SK-N-SH (cell line): ENCODE measurements at regions not wholly inside any gene's neighbourhood (a gene's known extent, or its start where the extent isn't known, plus 50 kb on each side); places are given as distances from the start of the nearest gene placed in this dataset.

ENCODE experiments used
- CTCF ChIA-PET: fragments of 300-600, 350-600 bp; formaldehyde crosslinking; extraction: SDS; loops from one replicate; lab custom pipeline; 2021; lab: Yijun Ruan, JAX
- POLR2A ChIA-PET: fragments of 350-600 bp; sonication (Branson Sonifier 250); formaldehyde crosslinking; extraction: SDS; loops from one replicate; lab custom pipeline; 2020; ENCODE audit warnings: antibody characterized with exemption, inconsistent platforms; lab: Yijun Ruan, JAX
- DNase-seq: peaks from one replicate; pipeline ENCODE4 v3.0.0; 2012
- H2AFZ ChIP-seq: fragments of 200-600 bp; sonication (generic); 2 replicates; pipeline ENCODE4 v1.8.1; 2016; ENCODE audit warnings: antibody characterized with exemption, mild to moderate bottlenecking, low read depth
- H3F3A ChIP-seq: fragments of 200-600 bp; sonication (generic); replicated peaks from 2 replicates; pipeline ENCODE3; 2016; ENCODE audit warnings: antibody characterized with exemption, mild to moderate bottlenecking; ENCODE audit not compliant: insufficient read depth
- H3K27ac ChIP-seq, 2 experiments: fragments of 200-500 bp in 1 of 2; fragments of 200-600 bp in 1 of 2; sonication (Bioruptor generic) in 1 of 2; sonication (generic), shearing (Covaris generic) in 1 of 2; 2 replicates each; pipeline versions ENCODE4 v1.5.1 to v1.6.1; 2014 to 2016; ENCODE audit warnings: low read depth in 2 of 2, inconsistent platforms in 1 of 2, low read length in 1 of 2, mild to moderate bottlenecking in 1 of 2, mixed read lengths in 1 of 2
- H3K27me3 ChIP-seq: fragments of 200-600 bp; sonication (generic), shearing (Covaris generic); 2 replicates; pipeline ENCODE4 v1.6.1; 2016; ENCODE audit warnings: mixed run types; ENCODE audit not compliant: insufficient read depth
- H3K36me3 ChIP-seq, 2 experiments: fragments of 200-500 bp in 1 of 2; fragments of 200-600 bp in 1 of 2; sonication (Bioruptor generic) in 1 of 2; sonication (generic) in 1 of 2; replicated peaks in 1 of 2; 2 replicates each; pipeline versions ENCODE3 to v1.5.1; 2014 to 2016; ENCODE audit warnings: low read length in 1 of 2, mild to moderate bottlenecking in 1 of 2; ENCODE audit not compliant: insufficient read depth in 2 of 2, control insufficient read depth in 1 of 2
- H3K4me1 ChIP-seq, 2 experiments: fragments of 200-500 bp in 1 of 2; fragments of 200-600 bp in 1 of 2; sonication (Bioruptor generic) in 1 of 2; sonication (generic), shearing (Covaris generic) in 1 of 2; 2 replicates each; pipeline versions ENCODE4 v1.5.1 to v1.6.1; 2014 to 2016; ENCODE audit warnings: low read depth in 1 of 2, low read length in 1 of 2, mixed run types in 1 of 2; ENCODE audit not compliant: insufficient read depth in 2 of 2, control insufficient read depth in 1 of 2
- H3K4me2 ChIP-seq: fragments of 200-600 bp; sonication (generic), shearing (Covaris generic); 2 replicates; pipeline ENCODE4 v1.6.1; 2017; ENCODE audit warnings: mixed run types
- H3K4me3 ChIP-seq, 2 experiments: fragments of 200-500 bp in 1 of 2; fragments of 200-600 bp in 1 of 2; sonication (Bioruptor generic) in 1 of 2; sonication (generic), shearing (Covaris generic) in 1 of 2; 2 replicates each; pipeline versions ENCODE4 v1.5.1 to v1.8.1; 2014 to 2016; ENCODE audit warnings: low read depth in 2 of 2, inconsistent platforms in 1 of 2, low read length in 1 of 2, mild to moderate bottlenecking in 1 of 2, mixed read lengths in 1 of 2, moderate library complexity in 1 of 2
- H3K79me2 ChIP-seq: fragments of 200-600 bp; sonication (generic); 2 replicates; pipeline ENCODE4 v1.8.1; 2017; ENCODE audit warnings: mild to moderate bottlenecking; ENCODE audit not compliant: insufficient read depth
- H3K9ac ChIP-seq: fragments of 200-600 bp; sonication (generic); 2 replicates; pipeline ENCODE4 v1.6.1; 2017; ENCODE audit warnings: mixed run types
- H3K9me2 ChIP-seq: fragments of 200-600 bp; sonication (generic); 2 replicates; pipeline ENCODE4 v1.6.1; 2017; ENCODE audit warnings: mixed run types
- H3K9me3 ChIP-seq: fragments of 200-600 bp; sonication (generic); 2 replicates; pipeline ENCODE4 v1.6.1; 2017; ENCODE audit warnings: mixed run types, mild to moderate bottlenecking, moderate library complexity
- H4K20me1 ChIP-seq: fragments of 200-600 bp; sonication (generic); 2 replicates; pipeline ENCODE4 v1.6.1; 2017; ENCODE audit warnings: mild to moderate bottlenecking, mixed run types; ENCODE audit not compliant: insufficient read depth
- CTCF ChIP-seq: fragments of 200-600 bp; sonication (generic); IDR thresholded peaks from 2 replicates; pipeline ENCODE4 v1.6.1; 2017; ENCODE audit warnings: antibody characterized with exemption, mild to moderate bottlenecking, moderate library complexity
- FOXJ3 ChIP-seq: sonication (generic); formaldehyde crosslinking; IDR thresholded peaks from 2 replicates; pipeline ENCODE4 v1.5.1; 2020; ENCODE audit warnings: mild to moderate bottlenecking, missing genetic modification reagents
- FOXM1 ChIP-seq: IDR thresholded peaks from 2 replicates; pipeline ENCODE4 v1.4.0; 2012; ENCODE audit warnings: low read depth, mild to moderate bottlenecking
- GABPA ChIP-seq: IDR thresholded peaks from 2 replicates; pipeline ENCODE4 v1.4.0; 2012; ENCODE audit warnings: low read depth, mild to moderate bottlenecking
- IRF3 ChIP-seq: fragments of 150-350 bp; IDR thresholded peaks from 2 replicates; pipeline ENCODE4 v1.6.1; 2016; ENCODE audit warnings: mild to moderate bottlenecking, low read depth, low read length
- JUND ChIP-seq: IDR thresholded peaks from 2 replicates; pipeline ENCODE4 v1.4.0; 2012
- MAX ChIP-seq: IDR thresholded peaks from 2 replicates; pipeline ENCODE4 v1.4.0; 2012; ENCODE audit warnings: low read depth
- NRF1 ChIP-seq: IDR thresholded peaks from 2 replicates; pipeline ENCODE4 v1.6.1; 2012; ENCODE audit warnings: low read depth, mild to moderate bottlenecking, low read length
- PBX3 ChIP-seq: IDR thresholded peaks from 2 replicates; pipeline ENCODE4; 2012
- TEAD4 ChIP-seq: IDR thresholded peaks from 2 replicates; pipeline ENCODE4 v1.4.0; 2012; ENCODE audit warnings: mild to moderate bottlenecking, borderline replicate concordance; ENCODE audit not compliant: insufficient read depth
- USF1 ChIP-seq: IDR thresholded peaks from 2 replicates; pipeline ENCODE4 v1.4.0; 2012; ENCODE audit warnings: low read depth, borderline replicate concordance
- USF2 ChIP-seq: fragments of 150-350 bp; IDR thresholded peaks from 2 replicates; pipeline ENCODE4 v1.6.1; 2017; ENCODE audit warnings: antibody characterized with exemption, low read length, low read depth, borderline replicate concordance
- WGBS: methylation state at CpG from one replicate; pipeline ENCODE4 v1.1.6; 2017; ENCODE audit warnings: low lambda C conversion rate; 5-methylcytosine and 5-hydroxymethylcytosine counted together

GRCh38 chr3:80870476-80871041 is 890.9 kb downstream of the GBE1 start:
- H3K9me2 ChIP-seq, result no peaks in the 10 kb centered on the region
- H3K4me2 ChIP-seq, result no peak overlapping the region
- TF ChIP-seq MAX, result no peak
- TF ChIP-seq USF2, result no peak
- no peak for TF ChIP-seq NRF1
- TF ChIP-seq GABPA, result no peak
- TF ChIP-seq FOXM1, result no peak
- no peak for TF ChIP-seq IRF3
- TF ChIP-seq TEAD4, result no peak
- no peak for TF ChIP-seq USF1
- no peak for TF ChIP-seq JUND
- no peak for TF ChIP-seq PBX3
- no peak for TF ChIP-seq CTCF
- no peak for TF ChIP-seq FOXJ3 (CRISPR knock-in tag)
- no peak for DNase-seq
- H3K36me3 ChIP-seq, result no peaks in the 10 kb centered on the region
- no peaks in the 10 kb centered on the region for H3K9me3 ChIP-seq
- no peak overlapping the region for H3K9ac ChIP-seq
- no peak overlapping the region for H3K4me3 ChIP-seq
- H2AFZ ChIP-seq, result no peak overlapping the region
- H3K27ac ChIP-seq, result no peak overlapping the region
- ChIA-PET CTCF (no interaction called here), POLR2A (no interaction called here)
- H4K20me1 ChIP-seq, result no peaks in the 10 kb centered on the region
- no CpG with 5 or more reads among the region's 4 CpGs for WGBS
- H3K4me1 ChIP-seq, result no peaks in the 10 kb centered on the region
- no peaks in the 10 kb centered on the region for H3K79me2 ChIP-seq
- H3K27me3 ChIP-seq, result no peaks in the 10 kb centered on the region
- H3F3A ChIP-seq, result no peaks in the 10 kb centered on the region
